Activated T-cell treated with anti-CD3 and anti-CD28 coated beads, Interleukin-2, amount 50 U/mL, for 72 hours (primary cell): ENCODE measurements at regions not wholly inside any gene's neighbourhood (a gene's known extent, or its start where the extent isn't known, plus 50 kb on each side); places are given as distances from the start of the nearest gene placed in this dataset.

Experiments
- ATAC-seq, 2 donors: fragments of 150-1000 bp; cut with Tn5 transposase; replicated peaks in 1 of 2; 2 replicates each; pipeline ENCODE4 v1.10.0; 2021; ENCODE audit warnings: moderate library complexity in 2 of 2, mild to moderate bottlenecking in 1 of 2
- DNase-seq, 2 donors: peaks; one replicate each; pipeline ENCODE4 v3.0.0; 2021 to 2022; ENCODE audit warnings: mixed read lengths in 1 of 2
- H3K27ac Mint-ChIP-seq: one replicate; pipeline ENCODE4 v1.8.0; 2022; ENCODE audit warnings: mild to moderate bottlenecking, moderate library complexity, mixed read lengths
- H3K27me3 Mint-ChIP-seq: one replicate; pipeline ENCODE4 v1.8.0; 2022; ENCODE audit warnings: low read depth, mixed read lengths
- H3K36me3 Mint-ChIP-seq, 2 donors: one replicate each; pipeline ENCODE4 v1.8.0; 2022; ENCODE audit warnings: mixed read lengths in 2 of 2, mild to moderate bottlenecking in 1 of 2; ENCODE audit not compliant: insufficient read depth in 2 of 2
- H3K4me1 Mint-ChIP-seq: one replicate; pipeline ENCODE4 v1.8.0; 2022; ENCODE audit warnings: low read depth, mixed read lengths
- H3K4me3 Mint-ChIP-seq, 2 donors: one replicate each; pipeline ENCODE4 v1.8.0; 2022; ENCODE audit warnings: mild to moderate bottlenecking in 2 of 2, mixed read lengths in 2 of 2, moderate library complexity in 2 of 2
- H3K9me3 Mint-ChIP-seq, 2 donors: one replicate each; pipeline ENCODE4 v1.8.0; 2022; ENCODE audit warnings: mixed read lengths in 2 of 2

GRCh38 chr2:226605642-226606041 lies 194.0 kb downstream of the IRS1 start:
- DNase-seq, result no peak
- Mint-ChIP-seq H3K36me3 (no peaks in the 10 kb centered on the region), H3K4me3 (no peak overlapping the region), H3K27ac (no peak overlapping the region), H3K4me1 (peaks cover 21% of the 10 kb centered on the region), H3K9me3 (peaks cover 0 to 1% of the 10 kb centered on the region in 2 donors), H3K27me3 (peaks cover 20% of the 10 kb centered on the region)
- ATAC-seq, result no peak

- H3K9me3 Mint-ChIP-seq, result peaks cover 0 to 1% of the 10 kb centered on the region in 2 donors
- DNase-seq (no peak), ATAC-seq (no peak)
- H3K4me3 Mint-ChIP-seq, result no peak overlapping the region
- H3K36me3 Mint-ChIP-seq, result no peaks in the 10 kb centered on the region
- H3K27me3 Mint-ChIP-seq, result peaks cover 21% of the 10 kb centered on the region
- no peak overlapping the region for H3K27ac Mint-ChIP-seq
- peaks cover 12% of the 10 kb centered on the region for H3K4me1 Mint-ChIP-seq
Measured at GRCh38 chr2:226603606-226604005, 196.0 kb downstream of the IRS1 start.

- Mint-ChIP-seq H3K36me3 (no peaks in the 10 kb centered on the region), H3K27me3 (peaks cover 29% of the 10 kb centered on the region), H3K4me1 (peaks cover 3% of the 10 kb centered on the region), H3K27ac (no peak overlapping the region), H3K9me3 (no peaks in the 10 kb centered on the region), H3K4me3 (no peak overlapping the region)
- ATAC-seq (no peak), DNase-seq (no peak)
Measured at GRCh38 chr2:226601881-226602662, 197.5 kb downstream of the IRS1 start.

GRCh38 chr2:226600802-226601201 lies 198.8 kb downstream of the IRS1 start:
- Mint-ChIP-seq H3K27ac (no peak overlapping the region), H3K9me3 (no peaks in the 10 kb centered on the region), H3K27me3 (peaks cover 41% of the 10 kb centered on the region), H3K36me3 (peaks cover 0 to 2% of the 10 kb centered on the region in 2 donors), H3K4me1 (peaks cover 3% of the 10 kb centered on the region), H3K4me3 (no peak overlapping the region)
- DNase-seq (no peak), ATAC-seq (no peak)

- Mint-ChIP-seq H3K9me3 (peaks cover 0 to 2% of the 10 kb centered on the region in 2 donors), H3K27ac (no peak overlapping the region), H3K27me3 (peaks cover 43% of the 10 kb centered on the region), H3K4me3 (no peak overlapping the region), H3K4me1 (peaks cover 3% of the 10 kb centered on the region), H3K36me3 (peaks cover 0 to 2% of the 10 kb centered on the region in 2 donors)
- ATAC-seq (no peak), DNase-seq (no peak)
Measured at GRCh38 chr2:226600184-226600583, 199.4 kb downstream of the IRS1 start.

- no peak overlapping the region for H3K27ac Mint-ChIP-seq
- ATAC-seq (no peak), DNase-seq (no peak)
- no peaks in the 10 kb centered on the region for H3K4me1 Mint-ChIP-seq
- H3K4me3 Mint-ChIP-seq, result no peak overlapping the region
- H3K9me3 Mint-ChIP-seq, result peaks cover 0 to 4% of the 10 kb centered on the region in 2 donors
- no peaks in the 10 kb centered on the region for H3K36me3 Mint-ChIP-seq
- peaks cover 6% of the 10 kb centered on the region for H3K27me3 Mint-ChIP-seq
Measured at GRCh38 chr2:226589043-226589442, 210.6 kb downstream of the IRS1 start.

GRCh38 chr2:226585130-226585561 lies 214.5 kb downstream of the IRS1 start:
- H3K4me3 Mint-ChIP-seq, result no peak overlapping the region
- ATAC-seq (no peak), DNase-seq (no peak)
- H3K4me1 Mint-ChIP-seq, result no peaks in the 10 kb centered on the region
- H3K36me3 Mint-ChIP-seq, result no peaks in the 10 kb centered on the region
- peaks cover 27% of the 10 kb centered on the region for H3K27me3 Mint-ChIP-seq
- no peak overlapping the region for H3K27ac Mint-ChIP-seq
- no peaks in the 10 kb centered on the region for H3K9me3 Mint-ChIP-seq

- Mint-ChIP-seq H3K9me3 (no peaks in the 10 kb centered on the region), H3K4me3 (no peak overlapping the region), H3K27me3 (peaks cover 27% of the 10 kb centered on the region), H3K4me1 (no peaks in the 10 kb centered on the region), H3K36me3 (no peaks in the 10 kb centered on the region), H3K27ac (no peak overlapping the region)
- DNase-seq (no peak), ATAC-seq (no peak)
Measured at GRCh38 chr2:226584518-226585055, 215.0 kb downstream of the IRS1 start.

DNA sequence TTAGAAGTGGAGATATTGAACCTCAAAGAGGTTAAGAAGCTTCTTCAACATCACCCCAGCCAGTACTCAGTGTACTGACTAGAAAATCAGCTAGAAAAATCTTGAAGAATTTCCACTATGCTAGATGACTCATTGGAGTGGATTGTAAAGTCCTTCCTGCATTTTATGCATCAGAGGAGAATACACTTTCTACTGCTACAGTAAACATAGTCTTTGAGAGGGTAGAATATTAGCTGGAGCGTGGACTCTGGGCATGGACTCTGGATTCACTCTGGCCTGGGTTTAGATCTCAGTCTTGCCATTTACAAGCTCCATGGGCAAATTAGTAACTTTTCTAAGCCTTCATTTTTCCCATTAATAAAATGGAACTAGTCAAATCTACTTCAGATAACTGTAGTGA lies 215.9 kb downstream of the IRS1 start:
- ATAC-seq, result no peak
- Mint-ChIP-seq H3K27me3 (peaks cover 27% of the 10 kb centered on the region), H3K4me1 (no peaks in the 10 kb centered on the region), H3K36me3 (no peaks in the 10 kb centered on the region), H3K9me3 (no peaks in the 10 kb centered on the region), H3K4me3 (no peak overlapping the region), H3K27ac (no peak overlapping the region)
- DNase-seq, result no peak

DNA sequence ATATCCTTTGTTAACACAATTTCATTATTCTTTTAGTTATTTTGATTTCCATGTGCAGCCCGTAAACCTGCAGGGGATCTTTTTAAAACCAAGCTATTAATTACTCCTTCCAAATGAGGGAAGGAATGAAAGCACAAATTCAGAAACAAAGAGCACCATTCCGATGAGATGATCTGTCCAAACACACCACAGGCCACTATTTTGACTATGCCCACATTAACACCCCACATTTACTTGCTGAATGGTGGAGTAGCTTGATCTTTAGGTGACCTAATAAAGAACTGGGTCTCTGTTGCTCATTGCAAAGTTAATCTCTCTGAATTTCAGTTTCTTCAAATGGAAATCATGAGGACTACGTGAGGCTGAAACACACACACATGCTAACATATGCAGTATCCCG lies 218.0 kb downstream of the IRS1 start:
- Mint-ChIP-seq H3K9me3 (no peaks in the 10 kb centered on the region), H3K4me3 (no peak overlapping the region), H3K4me1 (no peaks in the 10 kb centered on the region), H3K27ac (no peak overlapping the region), H3K36me3 (no peaks in the 10 kb centered on the region), H3K27me3 (peaks cover 27% of the 10 kb centered on the region)
- ATAC-seq, result no peak
- DNase-seq, result no peak

- ATAC-seq (no peak), DNase-seq (no peak)
- no peaks in the 10 kb centered on the region for H3K9me3 Mint-ChIP-seq
- peaks cover 27% of the 10 kb centered on the region for H3K27me3 Mint-ChIP-seq
- no peak overlapping the region for H3K4me3 Mint-ChIP-seq
- H3K27ac Mint-ChIP-seq, result no peak overlapping the region
- no peaks in the 10 kb centered on the region for H3K4me1 Mint-ChIP-seq
- H3K36me3 Mint-ChIP-seq, result no peaks in the 10 kb centered on the region
Measured at GRCh38 chr2:226581004-226581403, 218.6 kb downstream of the IRS1 start.

DNA sequence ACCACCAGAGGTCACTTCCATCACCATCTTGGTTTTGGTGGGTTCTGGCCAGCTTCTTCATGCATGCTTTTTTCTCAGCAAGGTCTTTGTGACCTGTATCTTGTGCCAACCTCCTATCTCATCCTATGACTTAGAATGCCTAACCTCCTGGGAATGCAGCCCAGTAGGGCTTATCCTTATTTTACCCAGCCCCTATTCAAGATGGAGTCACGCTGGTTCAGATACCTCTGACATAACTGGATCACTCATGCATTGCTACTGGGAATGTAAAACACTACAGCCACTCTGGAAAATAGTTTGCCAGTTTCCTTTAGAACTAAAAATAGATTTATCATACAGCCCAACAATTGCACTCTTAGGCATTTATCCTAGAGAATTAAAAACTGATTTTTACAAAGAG lies 219.2 kb downstream of the IRS1 start:
- peaks cover 27% of the 10 kb centered on the region for H3K27me3 Mint-ChIP-seq
- H3K36me3 Mint-ChIP-seq, result no peaks in the 10 kb centered on the region

DNA sequence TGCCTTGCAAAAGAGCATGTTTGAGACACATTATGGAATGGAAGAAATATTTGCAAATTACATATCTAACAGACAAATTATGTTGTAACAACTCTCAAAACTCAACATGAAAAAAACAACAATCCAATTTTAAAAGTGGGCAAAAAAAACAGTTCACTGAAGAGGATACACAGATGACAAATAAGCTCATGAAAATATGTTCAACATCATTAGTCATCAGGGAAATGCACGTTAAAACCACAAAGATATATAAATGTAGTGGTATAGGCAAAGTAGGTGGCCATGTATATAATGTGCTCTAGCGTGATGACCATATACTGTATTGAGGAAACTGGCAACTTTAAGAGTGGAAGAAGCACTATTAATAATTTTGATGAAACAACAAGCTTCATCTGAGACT lies 220.1 kb downstream of the IRS1 start:
- H3K9me3 Mint-ChIP-seq, result no peaks in the 10 kb centered on the region
- H3K4me3 Mint-ChIP-seq, result no peak overlapping the region
- H3K36me3 Mint-ChIP-seq, result no peaks in the 10 kb centered on the region
- H3K4me1 Mint-ChIP-seq, result no peaks in the 10 kb centered on the region
- ATAC-seq, result no peak
- H3K27ac Mint-ChIP-seq, result no peak overlapping the region
- DNase-seq, result no peak
- H3K27me3 Mint-ChIP-seq, result peaks cover 27% of the 10 kb centered on the region

More for the DNA sequence above, 219.2 kb downstream of the IRS1 start:
- no peak overlapping the region for H3K4me3 Mint-ChIP-seq
- H3K27ac Mint-ChIP-seq, result no peak overlapping the region
- H3K9me3 Mint-ChIP-seq, result no peaks in the 10 kb centered on the region
- H3K4me1 Mint-ChIP-seq, result no peaks in the 10 kb centered on the region
- no peak for ATAC-seq
- DNase-seq, result no peak

DNA sequence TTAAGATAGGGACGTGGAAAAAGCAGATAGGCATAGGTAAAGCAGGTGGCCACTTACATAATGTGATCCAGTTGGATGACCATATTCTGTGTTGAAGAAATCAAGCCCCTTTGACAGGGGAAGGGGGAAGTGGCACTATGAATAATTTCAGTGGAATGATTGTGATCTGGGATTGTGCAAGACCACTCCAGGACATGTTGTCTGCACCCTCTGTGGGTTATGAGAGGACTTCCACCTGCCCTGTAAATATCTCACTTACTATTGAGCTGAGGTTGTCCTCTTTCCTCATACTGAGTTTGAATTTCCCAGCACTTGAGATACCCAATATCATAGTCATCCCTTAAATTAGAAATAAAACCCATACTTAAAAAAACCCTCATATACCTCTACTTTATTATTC lies 220.7 kb downstream of the IRS1 start:
- Mint-ChIP-seq H3K4me1 (no peaks in the 10 kb centered on the region), H3K27me3 (peaks cover 27% of the 10 kb centered on the region), H3K27ac (no peak overlapping the region), H3K36me3 (no peaks in the 10 kb centered on the region), H3K4me3 (no peak overlapping the region), H3K9me3 (no peaks in the 10 kb centered on the region)
- DNase-seq (no peak), ATAC-seq (no peak)
